NCI-H2171 (cell line): ENCODE measurements at regions not wholly inside any gene's neighbourhood (a gene's known extent, or its start where the extent isn't known, plus 50 kb on each side); places are given as distances from the start of the nearest gene placed in this dataset.

Experiments
- DNase-seq: peaks from one replicate; lab custom pipeline; 2025; lab: John Stamatoyannopoulos, UW

GRCh38 chr4:107318078-107318477 is 282.0 kb upstream of the DKK2 start:
- DNase-seq = no peak

- no peak for DNase-seq
These were observed 281.5 kb upstream of the DKK2 start for GRCh38 chr4:107317611-107318010.

- DNase-seq = no peak
These were observed 279.5 kb upstream of the DKK2 start for GRCh38 chr4:107315584-107315983.

DNA sequence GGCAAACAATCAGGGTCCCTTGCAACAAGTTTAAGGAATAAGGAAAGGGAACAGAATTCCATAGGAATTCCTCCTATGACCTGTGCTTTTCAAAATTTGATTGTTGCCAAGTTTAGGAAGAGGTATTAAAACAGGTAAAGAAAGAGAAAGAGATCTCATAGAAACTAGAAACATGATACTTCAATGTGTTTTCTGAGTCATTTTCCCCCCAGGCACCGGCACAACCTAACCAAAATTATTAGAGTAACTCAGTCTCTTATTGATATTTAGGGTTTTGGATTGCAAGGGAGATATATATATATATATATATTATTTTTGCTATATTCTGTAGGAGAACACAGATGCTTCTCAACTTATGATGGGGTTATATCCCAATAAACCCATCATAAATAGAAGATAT is 278.0 kb upstream of the DKK2 start:
- DNase-seq = no peak

- no peak for DNase-seq
These were observed 276.3 kb upstream of the DKK2 start for GRCh38 chr4:107312366-107312765.

DNA sequence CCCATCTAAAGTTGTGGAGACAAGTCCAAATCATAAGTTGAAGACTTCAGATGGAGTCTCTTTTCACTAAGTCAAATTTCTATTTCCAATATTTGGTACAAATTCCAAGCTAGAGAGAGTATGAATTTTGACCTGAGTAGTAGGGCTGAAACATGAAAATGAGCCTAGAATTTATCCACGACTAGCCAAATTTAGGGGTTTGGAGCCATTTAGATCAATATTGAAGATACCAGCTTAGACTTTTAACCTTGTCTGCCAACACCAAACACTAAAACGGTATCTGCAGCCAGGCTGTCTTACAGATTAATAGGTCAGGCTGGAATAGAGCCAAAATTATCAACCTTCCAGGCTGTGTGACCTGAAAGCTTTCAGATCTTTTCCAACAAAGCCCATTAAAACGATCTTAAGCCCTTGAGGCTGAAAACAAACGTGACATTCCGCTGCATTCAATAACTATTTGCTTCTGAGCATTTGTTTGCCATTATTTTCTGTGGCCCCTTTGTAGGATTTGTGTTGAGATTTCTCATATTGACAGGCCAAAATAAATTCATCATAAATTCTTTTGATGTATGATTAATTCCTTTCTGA is 268.7 kb upstream of the DKK2 start:
- DNase-seq = no peak

DNA sequence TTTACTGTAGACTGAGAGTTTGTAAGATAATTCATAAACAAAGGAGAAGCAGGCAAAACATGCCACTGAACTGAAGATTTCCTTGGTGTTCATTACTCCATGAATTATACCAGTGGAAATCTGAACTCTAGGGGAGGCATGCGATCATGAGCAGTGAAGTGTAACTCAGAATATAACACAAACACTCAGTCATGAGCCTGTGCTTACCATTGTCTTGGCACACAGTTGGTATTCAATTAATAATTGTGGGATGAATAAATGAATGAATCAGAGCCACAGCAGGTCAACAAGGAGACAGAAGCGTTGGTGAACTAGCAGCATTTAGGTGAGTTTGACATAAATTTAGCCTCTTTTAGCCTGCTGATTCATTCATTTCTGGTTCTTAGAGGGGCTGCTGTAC is 263.5 kb upstream of the DKK2 start:
- DNase-seq = no peak

- no peak for DNase-seq
These were observed 256.9 kb upstream of the DKK2 start for GRCh38 chr4:107292979-107293378.

GRCh38 chr4:107283587-107284559 is 247.8 kb upstream of the DKK2 start:
- no peak for DNase-seq

- no peak for DNase-seq
These were observed 243.6 kb upstream of the DKK2 start for GRCh38 chr4:107279733-107280132.

DNA sequence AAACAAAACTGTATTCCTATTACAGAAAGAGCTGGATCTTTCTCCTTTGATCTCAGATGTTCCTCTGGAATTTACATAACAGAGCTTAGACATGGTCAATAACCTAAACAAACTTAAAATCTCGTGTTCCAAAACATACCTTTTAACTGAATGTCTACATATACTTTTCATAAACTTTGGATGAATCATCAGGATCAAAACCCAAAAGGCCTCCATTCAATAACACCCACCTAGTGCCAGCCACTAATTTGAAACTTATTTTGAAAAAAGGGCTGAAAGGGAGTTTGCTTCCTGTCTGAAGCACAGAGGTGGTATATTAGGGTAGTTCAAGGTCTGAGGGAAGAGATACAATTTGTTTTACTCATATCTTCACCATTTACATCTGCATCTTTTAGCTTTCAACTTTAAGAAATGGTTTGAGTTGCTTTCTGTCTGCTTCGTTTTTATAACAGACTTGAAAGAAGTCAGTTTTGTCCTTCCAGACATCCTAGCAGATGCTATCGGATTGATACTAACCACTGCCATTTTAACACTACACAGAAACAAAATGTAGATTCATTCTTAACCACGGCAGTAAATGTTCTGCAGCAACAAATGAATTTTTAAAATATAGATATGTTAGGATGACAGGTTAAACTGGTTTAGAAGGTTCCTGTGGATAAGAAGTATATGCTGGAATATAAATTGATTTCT is 242.8 kb upstream of the DKK2 start:
- no peak for DNase-seq

DNA sequence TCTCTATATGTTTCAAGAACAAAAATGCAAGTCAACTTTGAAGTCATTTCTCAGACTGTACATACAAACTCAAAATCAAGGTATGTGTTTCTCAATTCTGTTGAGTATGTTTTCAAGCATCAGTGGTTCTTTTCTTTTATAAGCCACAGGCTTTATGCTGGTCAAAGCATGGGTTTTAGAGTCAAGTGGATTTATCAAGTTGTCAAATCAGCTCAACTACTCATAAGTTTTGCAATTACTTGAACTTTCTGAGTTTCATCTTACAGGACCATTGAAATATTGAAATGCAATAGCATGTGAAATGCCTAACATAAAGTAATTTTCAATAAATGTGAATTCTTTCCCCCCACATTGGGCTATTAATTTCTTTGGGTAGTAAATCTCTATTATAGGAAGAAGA is 239.9 kb upstream of the DKK2 start:
- no peak for DNase-seq

- no peak for DNase-seq
These were observed 239.1 kb upstream of the DKK2 start for GRCh38 chr4:107275225-107275624.

- DNase-seq = no peak
These were observed 234.5 kb upstream of the DKK2 start for GRCh38 chr4:107270614-107271013.

GRCh38 chr4:107269175-107269574 is 233.1 kb upstream of the DKK2 start:
- DNase-seq = no peak

DNA sequence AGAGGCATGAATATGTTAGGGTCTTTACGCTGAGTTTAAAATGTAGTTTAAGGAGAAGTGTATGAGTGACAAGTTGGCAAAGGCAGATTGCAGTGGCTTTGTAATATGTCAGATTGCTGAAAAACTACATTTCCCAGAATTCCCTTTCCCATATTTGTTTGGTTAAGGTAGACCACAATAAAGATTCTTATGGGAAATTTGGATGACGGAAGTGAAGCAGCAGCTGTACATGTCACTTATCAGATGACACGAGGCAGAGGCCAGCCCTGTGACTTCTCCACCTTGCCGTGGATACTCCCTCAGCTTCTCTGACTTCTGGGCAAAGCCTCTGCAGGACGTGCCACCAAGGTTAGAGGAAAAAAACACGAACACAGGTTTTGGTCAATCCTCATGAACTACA is 229.7 kb upstream of the DKK2 start:
- DNase-seq = no peak

GRCh38 chr4:107261241-107261874 is 225.2 kb upstream of the DKK2 start:
- no peak for DNase-seq

DNA sequence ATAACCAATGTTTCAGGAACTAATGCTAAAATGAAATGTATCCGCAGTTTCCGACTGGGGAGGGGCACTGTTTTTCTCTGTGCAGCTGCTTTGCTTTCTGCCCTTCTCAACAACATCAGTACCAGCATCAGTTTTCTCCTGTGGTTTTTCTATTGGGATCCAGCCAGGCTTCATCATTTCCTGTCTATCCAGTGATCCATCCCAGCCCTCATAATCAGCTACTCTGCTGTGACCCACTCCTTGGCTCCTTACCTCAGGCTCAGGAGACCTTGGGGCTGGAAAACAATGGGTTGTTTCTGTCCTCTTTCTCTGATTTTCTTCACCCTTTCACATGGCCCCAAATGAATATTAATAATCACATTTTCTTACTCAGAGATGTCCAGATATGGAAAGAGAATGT is 222.2 kb upstream of the DKK2 start:
- DNase-seq = no peak

DNA sequence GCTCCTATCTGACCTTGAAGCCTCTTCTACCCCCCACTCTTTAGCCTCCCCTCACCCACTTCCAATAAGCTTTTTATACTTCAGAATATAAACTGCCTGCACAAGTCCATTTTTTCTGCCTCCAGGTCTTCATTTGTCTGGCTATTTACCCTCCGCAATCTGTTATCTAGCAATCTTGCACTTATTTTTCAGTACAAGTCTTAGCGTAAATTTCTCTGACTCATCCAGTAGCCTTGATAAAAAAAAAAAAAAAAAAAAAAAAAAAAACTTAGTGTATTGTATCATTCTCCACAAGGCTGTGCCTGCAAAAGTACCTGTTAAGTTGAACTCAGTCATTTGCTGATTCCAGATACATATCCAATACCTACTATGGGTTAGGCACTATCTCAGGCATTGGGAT is 219.5 kb upstream of the DKK2 start:
- no peak for DNase-seq

DNA sequence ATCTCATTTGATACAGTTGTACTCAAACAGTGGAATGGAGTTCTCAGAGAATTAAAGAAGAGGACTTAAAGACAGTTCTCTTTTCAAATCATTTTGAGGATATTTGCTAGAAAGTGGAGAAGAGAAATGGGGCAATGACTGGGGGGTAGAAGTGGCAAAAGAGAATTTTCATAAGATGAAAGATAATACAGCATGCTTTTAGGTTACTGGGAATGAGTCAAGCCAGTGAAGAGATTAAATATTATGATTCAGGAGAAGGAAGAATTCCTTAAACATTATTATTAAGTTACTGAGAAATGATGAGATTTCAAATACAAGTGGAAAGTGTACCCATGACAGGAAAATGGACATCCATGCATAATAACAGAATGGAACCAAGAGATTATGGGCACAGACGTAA is 219.0 kb upstream of the DKK2 start:
- DNase-seq = no peak

GRCh38 chr4:107253579-107254068 is 217.5 kb upstream of the DKK2 start:
- no peak for DNase-seq

DNA sequence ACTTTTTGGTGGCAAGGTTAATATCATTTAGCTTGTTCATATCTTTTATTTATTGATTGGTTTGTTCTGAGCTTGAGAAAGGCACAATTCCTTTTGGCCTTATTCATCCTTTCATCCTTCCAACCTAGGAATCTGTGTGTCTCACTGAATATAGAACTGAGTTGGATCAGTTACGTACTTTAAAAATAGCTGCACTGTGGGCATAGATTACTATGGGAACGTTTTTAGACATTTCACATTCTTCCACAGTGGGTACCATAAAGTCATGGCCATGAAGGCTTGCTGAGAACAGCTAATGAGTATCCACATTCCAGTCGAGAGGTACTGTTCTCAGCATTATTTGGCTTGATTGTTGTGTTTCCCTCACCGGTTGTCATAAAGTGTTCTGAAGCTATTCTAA is 217.0 kb upstream of the DKK2 start:
- no peak for DNase-seq
